ENCODE measurements at regions not wholly inside any gene's neighbourhood (a gene's known extent, or its start where the extent isn't known, plus 50 kb on each side); places are given as distances from the start of the nearest gene placed in this dataset.

DNA sequence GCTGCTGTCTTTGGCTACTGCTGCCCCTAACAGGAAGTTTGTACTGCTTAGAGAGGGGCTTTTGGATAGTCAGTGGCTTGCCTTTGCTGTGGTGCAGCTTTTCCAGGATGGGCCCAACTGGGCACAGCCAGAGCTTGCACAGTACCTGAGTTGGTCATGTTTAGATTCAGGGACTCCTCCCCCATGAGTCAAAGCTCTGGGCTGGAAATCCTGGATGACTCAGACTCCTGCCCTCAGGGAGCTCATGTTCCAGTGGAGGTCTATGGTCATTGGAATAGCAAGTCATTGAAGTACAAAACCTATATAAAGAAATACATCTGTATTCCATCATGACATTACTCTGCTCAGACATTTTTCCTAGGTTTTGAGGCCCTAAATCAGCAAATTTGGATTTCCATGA, 66.7 kb upstream of the PJA1 start:
- no peak for FAIRE-seq
- TF ChIP-seq PAX5 (IDR thresholded peaks at IDR 0.05; ENCODE audit: insufficient read depth, low read length, severe bottlenecking): no peak
- no peak for DNase-seq (ENCODE audit: insufficient read length, low spot score)

- FAIRE-seq: no peak
- TF ChIP-seq POLR2A (IDR thresholded peaks at IDR 0.05; ENCODE audit: low read depth, low read length) (no peak), POLR2AphosphoS5 (IDR thresholded peaks at IDR 0.05; ENCODE audit: low read depth, low read length) (no peak)
- no peak for DNase-seq (ENCODE audit: insufficient read length, low spot score)
Observed at GRCh38 chrX:69229436-69229835, 64.2 kb upstream of the PJA1 start.

DNA sequence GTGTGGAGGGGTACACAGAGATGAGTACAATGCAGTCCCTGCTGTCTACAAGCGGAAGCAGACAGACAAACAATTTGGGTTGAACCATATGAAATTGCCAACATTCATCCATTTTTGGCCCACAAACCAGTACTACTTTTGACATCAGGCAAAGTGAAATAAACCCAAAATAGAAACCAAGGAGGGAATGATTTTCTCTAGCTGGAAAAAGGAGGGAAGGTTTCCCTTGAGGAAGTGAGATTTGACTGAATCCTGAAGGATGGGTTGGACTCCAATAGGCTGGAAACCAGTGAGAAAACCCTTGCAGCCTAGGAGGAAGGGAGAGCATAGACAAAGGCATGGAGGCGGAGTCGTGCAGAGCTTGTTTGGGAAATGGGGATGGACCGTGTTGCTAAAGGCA, 63.5 kb upstream of the PJA1 start:
- FAIRE-seq: no peak
- TF ChIP-seq PAX5 (IDR thresholded peaks at IDR 0.05; ENCODE audit: insufficient read depth, low read length, severe bottlenecking) (no peak), TAF1 (IDR thresholded peaks at IDR 0.05; ENCODE audit: low read depth, low read length) (no peak), POLR2AphosphoS5 (IDR thresholded peaks at IDR 0.05; ENCODE audit: low read depth, low read length) (no peak), POU2F2 (IDR thresholded peaks at IDR 0.05; ENCODE audit: low read depth, low read length) (no peak), SPI1 (IDR thresholded peaks at IDR 0.05; ENCODE audit: low read depth, low read length) (no peak), POLR2A (IDR thresholded peaks at IDR 0.05; ENCODE audit: low read depth, low read length) (no peak)
- no peak for DNase-seq (ENCODE audit: insufficient read length, low spot score)

- TF ChIP-seq TAF1 (IDR thresholded peaks at IDR 0.05; ENCODE audit: low read depth, low read length) (no peak), POU2F2 (IDR thresholded peaks at IDR 0.05; ENCODE audit: low read depth, low read length) (no peak), POLR2AphosphoS5 (IDR thresholded peaks at IDR 0.05; ENCODE audit: low read depth, low read length) (no peak), PAX5 (IDR thresholded peaks at IDR 0.05; ENCODE audit: insufficient read depth, low read length, severe bottlenecking) (no peak), POLR2A (IDR thresholded peaks at IDR 0.05; ENCODE audit: low read depth, low read length) (no peak), SPI1 (IDR thresholded peaks at IDR 0.05; ENCODE audit: low read depth, low read length) (no peak)
- no peak for DNase-seq (ENCODE audit: insufficient read length, low spot score)
- FAIRE-seq: no peak
Observed at GRCh38 chrX:69226459-69227158, 61.4 kb upstream of the PJA1 start.

- FAIRE-seq (peak; percentile 88), DNase-seq (ENCODE audit: insufficient read length, low spot score) (peak; percentile 51)
- no peak for TF ChIP-seq PAX5 (IDR thresholded peaks at IDR 0.05; ENCODE audit: insufficient read depth, low read length, severe bottlenecking)
- no peak for TF ChIP-seq POU2F2 (IDR thresholded peaks at IDR 0.05; ENCODE audit: low read depth, low read length)
- TF ChIP-seq POLR2A (IDR thresholded peaks at IDR 0.05; ENCODE audit: low read depth, low read length): no peak
- TF ChIP-seq POLR2AphosphoS5 (IDR thresholded peaks at IDR 0.05; ENCODE audit: low read depth, low read length): no peak
- no peak for TF ChIP-seq TAF1 (IDR thresholded peaks at IDR 0.05; ENCODE audit: low read depth, low read length)
- no peak for TF ChIP-seq SPI1 (IDR thresholded peaks at IDR 0.05; ENCODE audit: low read depth, low read length)
Observed at GRCh38 chrX:69222103-69223090, 57.1 kb upstream of the PJA1 start.

DNA sequence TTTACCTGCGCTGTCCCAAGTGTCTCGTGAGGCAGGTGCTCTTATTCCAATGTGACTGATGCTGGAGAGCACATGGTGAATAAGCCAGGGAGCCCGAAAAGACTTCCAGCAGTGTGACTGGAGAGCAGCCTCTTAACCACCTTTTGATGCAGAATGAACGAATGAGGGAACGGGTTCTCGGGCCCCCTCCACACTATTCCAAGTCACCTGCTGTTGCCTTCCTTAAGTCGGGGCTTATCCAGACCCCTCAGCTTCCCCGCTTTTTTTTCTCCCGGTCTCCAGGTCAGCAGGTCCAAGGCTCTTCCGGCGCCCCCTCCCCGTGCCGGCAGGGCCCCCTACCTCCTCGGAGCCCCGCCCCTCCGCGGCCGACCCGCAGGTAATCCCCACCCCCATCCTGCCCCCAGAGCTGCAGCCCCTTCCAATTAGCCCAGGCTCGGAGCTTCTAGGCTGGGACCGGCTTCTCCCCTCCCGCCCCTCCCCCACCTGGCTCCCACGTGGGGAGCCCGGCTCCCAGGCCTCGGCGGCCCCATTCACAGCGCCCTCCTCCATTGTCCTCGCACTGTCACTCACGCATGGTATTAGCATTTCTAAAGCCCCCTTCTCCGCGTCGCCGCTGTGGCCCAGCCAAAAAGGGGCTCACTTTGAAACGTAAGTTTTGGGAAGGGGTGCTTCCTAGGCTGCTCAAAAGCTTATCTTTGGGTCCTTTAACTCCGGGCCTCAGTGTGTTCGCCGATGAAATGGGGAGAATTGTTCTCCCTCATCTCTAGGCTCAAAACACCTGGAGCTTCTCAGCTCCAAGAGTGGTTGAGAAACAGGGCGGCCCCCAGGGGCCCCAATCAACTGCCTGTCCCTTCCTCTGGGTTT, 56.2 kb upstream of the PJA1 start:
- FAIRE-seq: no peak
- no peak for TF ChIP-seq POU2F2 (IDR thresholded peaks at IDR 0.05; ENCODE audit: low read depth, low read length)
- no peak for TF ChIP-seq SPI1 (IDR thresholded peaks at IDR 0.05; ENCODE audit: low read depth, low read length)
- TF ChIP-seq POLR2A (IDR thresholded peaks at IDR 0.05; ENCODE audit: low read depth, low read length): no peak
- TF ChIP-seq TAF1 (IDR thresholded peaks at IDR 0.05; ENCODE audit: low read depth, low read length): no peak
- TF ChIP-seq POLR2AphosphoS5 (IDR thresholded peaks at IDR 0.05; ENCODE audit: low read depth, low read length): no peak
- TF ChIP-seq PAX5 (IDR thresholded peaks at IDR 0.05; ENCODE audit: insufficient read depth, low read length, severe bottlenecking): no peak
- no peak for DNase-seq (ENCODE audit: insufficient read length, low spot score)

DNA sequence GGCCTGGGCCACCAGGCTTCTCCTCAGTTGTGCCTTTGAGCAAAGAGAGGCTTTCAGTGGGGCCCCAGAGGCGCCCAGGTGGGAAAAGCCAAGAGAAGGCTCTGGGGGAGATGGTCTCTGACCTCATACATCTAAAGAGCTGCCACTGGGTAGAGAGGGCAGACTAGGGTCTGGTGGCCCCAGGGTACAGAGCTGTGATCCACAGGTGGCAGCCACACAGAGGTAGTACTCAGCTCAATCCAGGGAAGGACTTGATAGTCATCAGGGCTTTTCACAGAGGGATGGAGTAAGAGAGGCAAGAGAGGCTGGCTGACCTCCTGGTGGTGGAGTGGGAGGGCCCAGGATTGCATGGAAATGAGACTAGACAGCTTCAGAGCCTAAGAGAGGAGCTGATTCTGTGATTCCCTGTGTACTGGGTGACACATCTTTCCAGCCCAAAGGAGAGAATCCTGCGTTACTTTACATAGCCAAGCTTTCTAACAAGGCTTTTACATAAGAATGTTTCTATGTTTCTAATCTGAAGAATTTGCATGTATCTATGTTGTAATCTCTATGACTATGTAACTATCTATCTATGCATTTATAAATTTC, 53.2 kb upstream of the PJA1 start:
- DNase-seq (ENCODE audit: insufficient read length, low spot score) (no peak), FAIRE-seq (no peak)
- TF ChIP-seq POU2F2 (IDR thresholded peaks at IDR 0.05; ENCODE audit: low read depth, low read length): no peak
- no peak for TF ChIP-seq TAF1 (IDR thresholded peaks at IDR 0.05; ENCODE audit: low read depth, low read length)
- TF ChIP-seq SPI1 (IDR thresholded peaks at IDR 0.05; ENCODE audit: low read depth, low read length): no peak
- TF ChIP-seq POLR2AphosphoS5 (IDR thresholded peaks at IDR 0.05; ENCODE audit: low read depth, low read length): no peak
- TF ChIP-seq POLR2A (IDR thresholded peaks at IDR 0.05; ENCODE audit: low read depth, low read length): no peak
- no peak for TF ChIP-seq PAX5 (IDR thresholded peaks at IDR 0.05; ENCODE audit: insufficient read depth, low read length, severe bottlenecking)

- DNase-seq (ENCODE audit: insufficient read length, low spot score) (no peak), FAIRE-seq (no peak)
- TF ChIP-seq POLR2AphosphoS5 (IDR thresholded peaks at IDR 0.05; ENCODE audit: low read depth, low read length) (no peak), POLR2A (IDR thresholded peaks at IDR 0.05; ENCODE audit: low read depth, low read length) (no peak), POU2F2 (IDR thresholded peaks at IDR 0.05; ENCODE audit: low read depth, low read length) (no peak), SPI1 (IDR thresholded peaks at IDR 0.05; ENCODE audit: low read depth, low read length) (no peak), PAX5 (IDR thresholded peaks at IDR 0.05; ENCODE audit: insufficient read depth, low read length, severe bottlenecking) (no peak), TAF1 (IDR thresholded peaks at IDR 0.05; ENCODE audit: low read depth, low read length) (no peak)
Observed at GRCh38 chrX:69216911-69217310, 51.7 kb upstream of the PJA1 start.

DNA sequence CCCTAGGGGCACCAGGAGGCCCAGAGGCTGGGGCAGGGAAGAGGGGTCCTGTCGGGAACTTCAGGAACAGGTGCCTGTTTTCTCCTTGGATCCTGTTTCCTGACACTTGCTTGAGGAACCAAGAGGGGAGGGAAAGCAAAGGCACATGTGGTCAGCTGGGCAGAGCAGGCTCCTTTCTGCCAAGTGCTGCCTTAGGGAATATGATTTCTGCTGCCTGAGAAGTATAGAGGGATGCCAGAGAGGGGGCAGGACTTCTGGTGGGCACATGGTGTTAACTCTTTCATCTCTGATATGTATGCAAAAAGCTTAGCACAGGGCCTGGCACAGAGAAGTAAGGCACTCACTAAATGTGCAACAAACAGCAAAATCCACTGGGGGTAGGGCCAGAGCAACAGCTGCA, 51.2 kb upstream of the PJA1 start:
- DNase-seq (ENCODE audit: insufficient read length, low spot score) (no peak), FAIRE-seq (no peak)
- TF ChIP-seq SPI1 (IDR thresholded peaks at IDR 0.05; ENCODE audit: low read depth, low read length) (no peak), POLR2A (IDR thresholded peaks at IDR 0.05; ENCODE audit: low read depth, low read length) (no peak), TAF1 (IDR thresholded peaks at IDR 0.05; ENCODE audit: low read depth, low read length) (no peak), PAX5 (IDR thresholded peaks at IDR 0.05; ENCODE audit: insufficient read depth, low read length, severe bottlenecking) (no peak), POU2F2 (IDR thresholded peaks at IDR 0.05; ENCODE audit: low read depth, low read length) (no peak)
